ENCODE measurements at regions not wholly inside any gene's neighbourhood (a gene's known extent, or its start where the extent isn't known, plus 50 kb on each side); places are given as distances from the start of the nearest gene placed in this dataset.
"Not testable (repeated sequence)": the region's sequence is repeated elsewhere in the genome, so short reads cannot be mapped to it uniquely, and the experiment has no call there.

DNA sequence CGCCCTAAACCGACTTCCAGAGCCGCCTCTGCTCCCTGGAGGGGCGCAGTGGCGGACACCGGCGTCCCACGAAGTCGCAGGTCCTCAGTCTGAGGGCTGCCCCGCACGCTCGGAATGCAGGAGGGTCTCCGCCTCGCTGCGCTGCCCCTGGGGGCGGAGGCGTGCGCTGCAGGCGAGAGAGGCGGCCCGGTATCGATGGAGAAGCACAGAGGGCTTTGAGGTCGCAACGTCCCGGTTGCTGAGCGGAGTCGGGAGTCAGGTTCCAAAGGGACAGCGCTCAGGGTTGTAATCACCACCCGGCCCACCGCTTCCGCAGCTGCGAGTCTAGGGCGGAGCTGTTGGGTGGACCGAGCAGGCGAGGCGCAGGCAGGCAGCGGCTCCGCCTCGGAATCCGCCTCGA is 131.0 kb downstream of the POTEM start:
- H3K36me3 Mint-ChIP-seq; H3K4me1 ChIP-seq (ENCODE audit: control insufficient read depth, insufficient read depth, low read length); H3K27ac Mint-ChIP-seq; H3K9me3 ChIP-seq (ENCODE audit: control insufficient read depth, insufficient read depth, low read length); ATAC-seq; intact Hi-C loops (cut with micrococcal nuclease); H3K4me1 Mint-ChIP-seq; H3K27me3 Mint-ChIP-seq (ENCODE audit: low read depth in 2 of 2); DNase-seq; H3K9me3 Mint-ChIP-seq; H3K27ac ChIP-seq (ENCODE audit: low read length); H3K27me3 ChIP-seq (ENCODE audit: control insufficient read depth, insufficient read depth, low read length); H3K36me3 ChIP-seq (ENCODE audit: control insufficient read depth, insufficient read depth, low read length); H3K4me3 ChIP-seq (ENCODE audit: low read length); H3K4me3 Mint-ChIP-seq: not testable (repeated sequence)
- WGBS (ENCODE audit: insufficient coverage): 81% methylated on average over 8 of the region's 41 CpGs

DNA sequence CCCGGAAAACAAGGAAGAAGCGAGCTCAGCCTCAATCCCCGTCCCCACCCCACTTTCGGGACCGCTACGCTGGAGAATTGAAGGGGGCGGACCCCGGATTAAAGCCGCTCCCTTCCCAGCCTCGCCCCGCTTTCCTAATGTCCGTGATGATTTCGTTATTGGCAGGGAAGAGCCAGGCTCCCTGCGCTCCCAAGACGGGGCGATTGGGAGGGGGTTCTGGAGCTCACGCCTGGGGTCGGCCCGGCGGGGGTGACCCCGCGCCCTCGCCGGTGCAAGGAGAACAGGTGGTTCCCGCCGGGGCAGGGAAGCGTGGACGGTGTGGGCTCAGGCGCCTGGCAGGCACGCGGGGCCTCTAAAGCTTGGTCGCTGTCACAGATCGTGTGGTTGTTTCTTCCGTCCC is 131.5 kb downstream of the POTEM start:
- H3K27ac ChIP-seq (ENCODE audit: low read length); H3K27me3 Mint-ChIP-seq (ENCODE audit: low read depth in 2 of 2); H3K4me3 Mint-ChIP-seq; H3K4me3 ChIP-seq (ENCODE audit: low read length); ATAC-seq; H3K4me1 Mint-ChIP-seq; H3K27me3 ChIP-seq (ENCODE audit: control insufficient read depth, insufficient read depth, low read length); H3K36me3 ChIP-seq (ENCODE audit: control insufficient read depth, insufficient read depth, low read length); H3K36me3 Mint-ChIP-seq; intact Hi-C loops (cut with micrococcal nuclease); H3K4me1 ChIP-seq (ENCODE audit: control insufficient read depth, insufficient read depth, low read length); H3K9me3 ChIP-seq (ENCODE audit: control insufficient read depth, insufficient read depth, low read length); H3K9me3 Mint-ChIP-seq; H3K27ac Mint-ChIP-seq: not testable (repeated sequence)
- WGBS (ENCODE audit: insufficient coverage): 78% methylated on average over 31 of the region's 34 CpGs
- peak in 1 of 2 donors; percentile 0 for DNase-seq

GRCh38 chr14:19099336-19099735 is 132.1 kb downstream of the POTEM start:
- H3K4me1 ChIP-seq (ENCODE audit: control insufficient read depth, insufficient read depth, low read length); H3K4me1 Mint-ChIP-seq; H3K9me3 ChIP-seq (ENCODE audit: control insufficient read depth, insufficient read depth, low read length); H3K36me3 Mint-ChIP-seq; H3K9me3 Mint-ChIP-seq; H3K4me3 Mint-ChIP-seq; H3K27ac ChIP-seq (ENCODE audit: low read length); DNase-seq; H3K36me3 ChIP-seq (ENCODE audit: control insufficient read depth, insufficient read depth, low read length); ATAC-seq; H3K27ac Mint-ChIP-seq; H3K27me3 Mint-ChIP-seq (ENCODE audit: low read depth in 2 of 2); intact Hi-C loops (cut with micrococcal nuclease); H3K27me3 ChIP-seq (ENCODE audit: control insufficient read depth, insufficient read depth, low read length); H3K4me3 ChIP-seq (ENCODE audit: low read length): not testable (repeated sequence)
- 87% methylated on average over 8 of the region's 29 CpGs for WGBS (ENCODE audit: insufficient coverage)

DNA sequence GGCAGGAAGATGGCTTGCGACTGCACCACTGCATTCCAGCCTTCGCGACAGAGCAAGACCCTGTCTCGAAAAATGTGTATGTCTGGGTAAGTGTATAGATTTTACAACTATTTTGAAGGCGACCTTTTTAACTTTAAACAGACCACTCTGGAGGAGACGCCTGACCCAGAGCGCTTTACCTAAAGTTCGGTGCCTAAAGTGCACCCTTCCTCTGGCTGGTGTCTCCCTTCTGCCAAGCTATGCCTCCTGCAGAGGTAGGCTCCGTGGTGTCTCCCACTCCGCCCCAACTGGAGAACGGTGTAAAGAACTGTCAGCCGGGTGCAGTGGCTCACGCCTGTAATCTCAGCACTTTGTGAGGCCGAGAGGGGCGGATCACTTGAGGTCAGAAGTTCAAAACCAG is 132.7 kb downstream of the POTEM start:
- H3K27ac ChIP-seq (ENCODE audit: low read length); ATAC-seq; H3K27ac Mint-ChIP-seq; H3K4me3 ChIP-seq (ENCODE audit: low read length); H3K9me3 ChIP-seq (ENCODE audit: control insufficient read depth, insufficient read depth, low read length); H3K27me3 Mint-ChIP-seq (ENCODE audit: low read depth in 2 of 2); DNase-seq; intact Hi-C loops (cut with micrococcal nuclease); H3K4me3 Mint-ChIP-seq; H3K36me3 ChIP-seq (ENCODE audit: control insufficient read depth, insufficient read depth, low read length); H3K9me3 Mint-ChIP-seq; H3K27me3 ChIP-seq (ENCODE audit: control insufficient read depth, insufficient read depth, low read length); H3K4me1 ChIP-seq (ENCODE audit: control insufficient read depth, insufficient read depth, low read length); H3K36me3 Mint-ChIP-seq; H3K4me1 Mint-ChIP-seq: not testable (repeated sequence)
- WGBS (ENCODE audit: insufficient coverage): no CpG with 5 or more reads among the region's 15 CpGs

- H3K36me3 ChIP-seq (ENCODE audit: control insufficient read depth, insufficient read depth, low read length); H3K4me1 ChIP-seq (ENCODE audit: control insufficient read depth, insufficient read depth, low read length); H3K27me3 Mint-ChIP-seq (ENCODE audit: low read depth in 2 of 2); H3K9me3 ChIP-seq (ENCODE audit: control insufficient read depth, insufficient read depth, low read length); H3K27ac ChIP-seq (ENCODE audit: low read length); DNase-seq; H3K4me3 Mint-ChIP-seq; H3K4me3 ChIP-seq (ENCODE audit: low read length); H3K27ac Mint-ChIP-seq; intact Hi-C loops (cut with micrococcal nuclease); H3K36me3 Mint-ChIP-seq; ATAC-seq; H3K9me3 Mint-ChIP-seq; H3K4me1 Mint-ChIP-seq; H3K27me3 ChIP-seq (ENCODE audit: control insufficient read depth, insufficient read depth, low read length): not testable (repeated sequence)
- WGBS (ENCODE audit: insufficient coverage): 63% methylated on average over 2 of the region's 5 CpGs
These were observed 138.3 kb downstream of the POTEM start for GRCh38 chr14:19105551-19105950.

DNA sequence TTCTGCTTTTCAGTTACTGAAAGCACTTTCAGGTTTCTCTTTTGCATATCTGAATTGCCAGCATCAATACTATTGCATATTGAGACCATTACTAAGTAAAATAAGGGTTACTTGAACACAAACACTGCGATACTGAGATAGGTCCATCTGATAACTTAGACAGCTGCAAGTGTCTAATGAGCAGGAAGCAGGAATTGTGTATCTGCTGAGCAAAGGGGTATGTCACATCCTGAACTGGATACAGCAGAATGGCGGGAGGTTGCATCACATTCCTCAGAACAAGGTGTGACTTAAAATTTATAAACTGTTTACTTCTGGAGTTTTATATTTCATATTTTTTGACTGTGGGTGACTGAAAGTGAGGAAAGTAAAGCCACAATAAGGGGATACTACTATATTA is 142.7 kb downstream of the POTEM start:
- H3K4me3 Mint-ChIP-seq; H3K27me3 Mint-ChIP-seq (ENCODE audit: low read depth in 2 of 2); H3K36me3 Mint-ChIP-seq; H3K27ac Mint-ChIP-seq; H3K4me1 ChIP-seq (ENCODE audit: control insufficient read depth, insufficient read depth, low read length); H3K27me3 ChIP-seq (ENCODE audit: control insufficient read depth, insufficient read depth, low read length); H3K4me1 Mint-ChIP-seq; H3K9me3 ChIP-seq (ENCODE audit: control insufficient read depth, insufficient read depth, low read length); intact Hi-C loops (cut with micrococcal nuclease); DNase-seq; H3K27ac ChIP-seq (ENCODE audit: low read length); H3K9me3 Mint-ChIP-seq; H3K36me3 ChIP-seq (ENCODE audit: control insufficient read depth, insufficient read depth, low read length); ATAC-seq; H3K4me3 ChIP-seq (ENCODE audit: low read length): not testable (repeated sequence)
- 100% methylated on average over 1 of the region's 2 CpGs for WGBS (ENCODE audit: insufficient coverage)

DNA sequence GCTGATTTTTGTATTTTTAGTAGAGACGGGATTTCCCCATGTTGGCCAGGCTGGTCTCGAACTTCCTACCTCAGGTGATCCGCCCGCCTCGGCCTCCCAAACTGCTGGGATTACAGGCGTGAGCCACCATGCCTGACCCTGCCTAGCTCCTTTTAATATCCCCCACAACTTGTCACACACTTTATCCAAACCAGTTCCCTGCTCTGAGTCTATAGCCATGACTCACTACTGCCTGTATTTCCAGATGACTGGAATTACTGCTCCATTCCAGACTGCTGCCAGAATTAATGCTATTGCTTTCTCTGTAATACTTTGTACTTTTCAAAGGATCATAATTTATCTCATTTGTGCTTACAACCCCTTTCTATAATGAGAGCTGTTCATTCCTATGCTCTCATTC is 153.1 kb downstream of the POTEM start:
- WGBS (ENCODE audit: insufficient coverage): no CpG with 5 or more reads among the region's 6 CpGs
- not testable (repeated sequence) for H3K9me3 ChIP-seq (ENCODE audit: control insufficient read depth, insufficient read depth, low read length); H3K27ac Mint-ChIP-seq

GRCh38 chr14:19126269-19127051 is 159.2 kb downstream of the POTEM start:
- H3K27me3 Mint-ChIP-seq (ENCODE audit: low read depth in 2 of 2); H3K27ac ChIP-seq (ENCODE audit: low read length); H3K9me3 ChIP-seq (ENCODE audit: control insufficient read depth, insufficient read depth, low read length); H3K4me1 ChIP-seq (ENCODE audit: control insufficient read depth, insufficient read depth, low read length); H3K36me3 Mint-ChIP-seq; intact Hi-C loops (cut with micrococcal nuclease); H3K36me3 ChIP-seq (ENCODE audit: control insufficient read depth, insufficient read depth, low read length); H3K4me3 Mint-ChIP-seq; ATAC-seq; DNase-seq; H3K4me1 Mint-ChIP-seq; H3K4me3 ChIP-seq (ENCODE audit: low read length); H3K9me3 Mint-ChIP-seq; H3K27ac Mint-ChIP-seq; H3K27me3 ChIP-seq (ENCODE audit: control insufficient read depth, insufficient read depth, low read length): not testable (repeated sequence)
- 94% methylated on average over 4 of the region's 5 CpGs for WGBS (ENCODE audit: insufficient coverage)

More for the DNA sequence above, 153.1 kb downstream of the POTEM start:
- H3K4me1 Mint-ChIP-seq; ATAC-seq; intact Hi-C loops (cut with micrococcal nuclease); H3K27me3 Mint-ChIP-seq (ENCODE audit: low read depth in 2 of 2); H3K4me3 ChIP-seq (ENCODE audit: low read length); H3K27ac ChIP-seq (ENCODE audit: low read length); H3K36me3 ChIP-seq (ENCODE audit: control insufficient read depth, insufficient read depth, low read length); H3K4me3 Mint-ChIP-seq; H3K36me3 Mint-ChIP-seq; DNase-seq; H3K4me1 ChIP-seq (ENCODE audit: control insufficient read depth, insufficient read depth, low read length); H3K27me3 ChIP-seq (ENCODE audit: control insufficient read depth, insufficient read depth, low read length): not testable (repeated sequence)
- peaks cover 2 to 12% of the 10 kb centered on the region in 2 donors for H3K9me3 Mint-ChIP-seq

Measured in natural killer cell (primary cell).